SU-DHL-6 (cell line): ENCODE measurements at regions not wholly inside any gene's neighbourhood (a gene's known extent, or its start where the extent isn't known, plus 50 kb on each side); places are given as distances from the start of the nearest gene placed in this dataset.

Source experiments
- H2AFZ ChIP-seq: fragments of 200-600 bp; sonication (generic); 2 replicates; pipeline ENCODE4 v1.6.1; 2014; ENCODE audit warnings: low read depth, mild to moderate bottlenecking, moderate library complexity, mixed read lengths, antibody characterized with exemption, low read length; ENCODE audit not compliant: severe bottlenecking
- H3F3A ChIP-seq: fragments of 200-600 bp; shearing (Covaris generic); 2 replicates; pipeline ENCODE4 v1.6.0; 2016; ENCODE audit warnings: antibody characterized with exemption, mild to moderate bottlenecking; ENCODE audit not compliant: insufficient read depth
- H3K27ac ChIP-seq: fragments of 200-600 bp; sonication (generic); 2 replicates; pipeline ENCODE4 v1.5.1; 2016; ENCODE audit warnings: low read depth, mild to moderate bottlenecking, low read length, moderate library complexity, mixed read lengths
- H3K27me3 ChIP-seq: fragments of 200-600 bp; sonication (generic), shearing (Covaris generic); 2 replicates; pipeline ENCODE4 v1.6.0; 2014; ENCODE audit warnings: mild to moderate bottlenecking, low read length
- H3K36me3 ChIP-seq: fragments of 200-600 bp; sonication (generic); 2 replicates; pipeline ENCODE4 v1.6.1; 2014; ENCODE audit warnings: mild to moderate bottlenecking, low read length, mixed read lengths
- H3K4me2 ChIP-seq: fragments of 300-600, 200-600 bp; shearing (Covaris generic), sonication (generic); 2 replicates; pipeline ENCODE4 v1.6.0; 2014; ENCODE audit warnings: low read length, low read depth, mild to moderate bottlenecking; ENCODE audit not compliant: poor library complexity, severe bottlenecking
- H3K4me3 ChIP-seq: fragments of 200-600 bp; sonication (generic); 2 replicates; pipeline ENCODE4 v1.5.1; 2014; ENCODE audit warnings: antibody characterized with exemption, low read length, mild to moderate bottlenecking, mixed read lengths; ENCODE audit not compliant: insufficient read depth, poor library complexity, severe bottlenecking
- H3K79me2 ChIP-seq: fragments of 200-600 bp; sonication (generic); 2 replicates; pipeline ENCODE4 v1.6.1; 2014; ENCODE audit warnings: mild to moderate bottlenecking, low read length, moderate library complexity; ENCODE audit not compliant: insufficient read depth
- H3K9ac ChIP-seq: fragments of 200-600 bp; sonication (generic); 2 replicates; pipeline ENCODE4 v1.7.0; 2014; ENCODE audit warnings: mild to moderate bottlenecking, low read length
- H3K9me2 ChIP-seq: fragments of 200-600 bp; sonication (generic); replicated peaks from 2 replicates; pipeline ENCODE4 v1.6.1; 2014; ENCODE audit warnings: low read length; ENCODE audit not compliant: insufficient read depth
- H3K9me3 ChIP-seq: fragments of 200-600 bp; sonication (generic); 2 replicates; pipeline ENCODE4 v1.6.1; 2014; ENCODE audit warnings: low read length, mixed read lengths; ENCODE audit not compliant: insufficient read depth
- H4K20me1 ChIP-seq: fragments of 200-600 bp; sonication (generic); 2 replicates; pipeline ENCODE4 v1.6.1; 2014; ENCODE audit warnings: low read depth, mild to moderate bottlenecking, antibody characterized with exemption, low read length, moderate library complexity, mixed read lengths
- EZH2phosphoT487 ChIP-seq: fragments of 200-600 bp; sonication (generic), shearing (Covaris generic); conservative IDR thresholded peaks from 2 replicates; pipeline ENCODE4 v1.6.1; 2018; ENCODE audit warnings: mild to moderate bottlenecking, antibody characterized with exemption, low read length, moderate library complexity, mixed read lengths
- TF ChIP-seq, protein P1 (sequence below): fragments of 200-600 bp; sonication (generic); IDR thresholded peaks from one replicate; pipeline ENCODE4 v1.5.1; 2017; ENCODE audit warnings: antibody characterized with exemption, mild to moderate bottlenecking, low read length, moderate library complexity; ENCODE audit not compliant: insufficient read depth, poor library complexity, severe bottlenecking

DNA sequence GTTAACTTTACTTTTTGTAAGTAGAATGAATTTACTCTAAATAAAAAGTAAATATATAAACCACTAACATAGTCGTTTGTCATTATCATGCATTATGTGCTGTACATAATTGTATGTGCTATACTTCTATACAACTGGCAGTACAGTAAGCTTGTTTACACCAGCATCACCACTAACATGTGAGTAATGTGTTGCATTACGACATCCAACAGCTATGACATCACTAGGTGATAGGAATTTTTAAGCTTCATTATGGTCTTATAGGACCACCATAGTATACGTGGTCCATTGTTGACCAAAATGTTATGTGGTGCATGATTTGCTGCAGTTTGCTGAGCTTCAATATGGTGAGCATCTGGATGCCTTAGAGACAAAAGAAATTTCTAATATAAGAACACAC is 819.1 kb upstream of the GRAMD2B start:
- H3K9me2 ChIP-seq, result no peaks in the 10 kb centered on the region
- H3K9me3 ChIP-seq, result no peaks in the 10 kb centered on the region
- no peaks in the 10 kb centered on the region for H3F3A ChIP-seq
- no peak overlapping the region for H3K9ac ChIP-seq
- no peak overlapping the region for H3K4me3 ChIP-seq
- no peaks in the 10 kb centered on the region for H3K36me3 ChIP-seq
- H3K79me2 ChIP-seq, result no peaks in the 10 kb centered on the region
- TF ChIP-seq, protein P1, sequence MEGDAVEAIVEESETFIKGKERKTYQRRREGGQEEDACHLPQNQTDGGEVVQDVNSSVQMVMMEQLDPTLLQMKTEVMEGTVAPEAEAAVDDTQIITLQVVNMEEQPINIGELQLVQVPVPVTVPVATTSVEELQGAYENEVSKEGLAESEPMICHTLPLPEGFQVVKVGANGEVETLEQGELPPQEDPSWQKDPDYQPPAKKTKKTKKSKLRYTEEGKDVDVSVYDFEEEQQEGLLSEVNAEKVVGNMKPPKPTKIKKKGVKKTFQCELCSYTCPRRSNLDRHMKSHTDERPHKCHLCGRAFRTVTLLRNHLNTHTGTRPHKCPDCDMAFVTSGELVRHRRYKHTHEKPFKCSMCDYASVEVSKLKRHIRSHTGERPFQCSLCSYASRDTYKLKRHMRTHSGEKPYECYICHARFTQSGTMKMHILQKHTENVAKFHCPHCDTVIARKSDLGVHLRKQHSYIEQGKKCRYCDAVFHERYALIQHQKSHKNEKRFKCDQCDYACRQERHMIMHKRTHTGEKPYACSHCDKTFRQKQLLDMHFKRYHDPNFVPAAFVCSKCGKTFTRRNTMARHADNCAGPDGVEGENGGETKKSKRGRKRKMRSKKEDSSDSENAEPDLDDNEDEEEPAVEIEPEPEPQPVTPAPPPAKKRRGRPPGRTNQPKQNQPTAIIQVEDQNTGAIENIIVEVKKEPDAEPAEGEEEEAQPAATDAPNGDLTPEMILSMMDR, result no peak
- no peak for TF ChIP-seq EZH2phosphoT487
- no peaks in the 10 kb centered on the region for H4K20me1 ChIP-seq
- no peak overlapping the region for H2AFZ ChIP-seq
- no peak overlapping the region for H3K27ac ChIP-seq
- no peaks in the 10 kb centered on the region for H3K27me3 ChIP-seq
- H3K4me2 ChIP-seq, result no peak overlapping the region

DNA sequence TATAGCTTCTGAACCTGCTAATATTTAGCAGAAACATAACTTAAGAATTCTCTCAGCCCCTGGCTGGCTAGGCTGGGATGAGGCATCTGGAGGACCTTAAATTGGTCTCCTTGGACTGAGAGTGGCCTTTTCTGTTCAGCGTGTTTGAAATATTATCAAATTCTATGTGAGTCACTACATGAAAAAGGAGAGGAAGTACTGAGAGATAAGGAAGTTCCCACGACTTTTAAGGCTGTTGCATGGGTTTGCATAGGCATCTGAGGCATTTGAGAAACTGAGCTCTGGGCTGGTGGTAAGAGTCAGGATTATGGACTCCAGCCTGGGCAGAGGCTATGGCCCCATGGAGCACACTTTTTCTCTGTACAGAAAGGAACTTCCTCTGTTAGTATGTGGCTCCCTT is 816.2 kb upstream of the GRAMD2B start:
- no peaks in the 10 kb centered on the region for H3K36me3 ChIP-seq
- H3K27ac ChIP-seq, result no peak overlapping the region
- H3K27me3 ChIP-seq, result no peaks in the 10 kb centered on the region
- no peaks in the 10 kb centered on the region for H3K9me3 ChIP-seq
- no peaks in the 10 kb centered on the region for H3K9me2 ChIP-seq
- no peak overlapping the region for H3K9ac ChIP-seq
- TF ChIP-seq, protein P1, result no peak
- TF ChIP-seq EZH2phosphoT487, result no peak
- H4K20me1 ChIP-seq, result no peaks in the 10 kb centered on the region
- H3K79me2 ChIP-seq, result no peaks in the 10 kb centered on the region
- H3K4me3 ChIP-seq, result no peak overlapping the region
- H3K4me2 ChIP-seq, result no peak overlapping the region
- H3F3A ChIP-seq, result no peaks in the 10 kb centered on the region
- no peak overlapping the region for H2AFZ ChIP-seq

DNA sequence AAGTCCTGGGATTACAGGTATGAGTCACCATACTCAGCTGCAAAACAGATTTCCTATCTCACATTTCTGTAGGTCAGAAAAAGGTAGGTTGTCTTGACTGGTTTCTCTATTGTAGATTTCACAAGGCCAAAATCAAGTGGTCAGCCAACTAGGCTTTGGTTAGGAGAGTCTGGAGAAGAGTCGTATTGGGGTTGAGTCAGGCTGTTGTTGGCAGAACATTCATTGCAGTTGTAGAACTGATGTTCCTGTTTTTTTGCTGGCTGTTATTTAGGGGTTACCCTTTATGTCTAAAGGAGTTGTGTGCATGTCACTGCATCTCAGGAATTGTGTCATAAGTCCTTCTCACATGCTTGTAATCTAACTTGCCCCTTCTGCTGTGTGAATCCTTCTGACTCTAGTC is 814.2 kb upstream of the GRAMD2B start:
- no peak overlapping the region for H3K27ac ChIP-seq
- H4K20me1 ChIP-seq, result no peaks in the 10 kb centered on the region
- H3F3A ChIP-seq, result no peaks in the 10 kb centered on the region
- no peaks in the 10 kb centered on the region for H3K9me2 ChIP-seq
- no peak overlapping the region for H3K4me2 ChIP-seq
- no peak overlapping the region for H3K4me3 ChIP-seq
- H3K79me2 ChIP-seq, result no peaks in the 10 kb centered on the region
- H3K36me3 ChIP-seq, result no peaks in the 10 kb centered on the region
- TF ChIP-seq, protein P1, result no peak
- no peak for TF ChIP-seq EZH2phosphoT487
- no peaks in the 10 kb centered on the region for H3K9me3 ChIP-seq
- H3K27me3 ChIP-seq, result no peaks in the 10 kb centered on the region
- H2AFZ ChIP-seq, result no peak overlapping the region
- no peak overlapping the region for H3K9ac ChIP-seq
